PFSK-1 (cell line): ENCODE measurements at regions not wholly inside any gene's neighbourhood (a gene's known extent, or its start where the extent isn't known, plus 50 kb on each side); places are given as distances from the start of the nearest gene placed in this dataset.

Source experiments
- FOXP2 ChIP-seq: optimal IDR thresholded peaks from 2 replicates; pipeline ENCODE3; 2011; ENCODE audit warnings: borderline replicate concordance, control low read depth, inconsistent platforms; ENCODE audit not compliant: insufficient read depth; ENCODE audit errors: extremely low read length, extremely low read depth
- POLR2AphosphoS5 ChIP-seq: IDR thresholded peaks from 2 replicates; pipeline ENCODE4 v1.6.1; 2012; ENCODE audit warnings: low read depth, mild to moderate bottlenecking, control low read depth, low read length, moderate library complexity
- REST ChIP-seq, 2 experiments: IDR thresholded peaks; 2 replicates each; pipeline versions ENCODE4 v1.6.1 to v1.8.0; 2011 to 2012; ENCODE audit warnings: low read depth in 2 of 2, low read length in 2 of 2, control low read depth in 1 of 2, inconsistent platforms in 1 of 2, mild to moderate bottlenecking in 1 of 2, moderate library complexity in 1 of 2; ENCODE audit not compliant: insufficient read depth in 1 of 2
- SIN3A ChIP-seq: IDR thresholded peaks from 2 replicates; pipeline ENCODE4 v1.6.1; 2012; ENCODE audit warnings: mild to moderate bottlenecking, low read length, moderate library complexity, borderline replicate concordance; ENCODE audit not compliant: insufficient read depth
- TAF1 ChIP-seq: IDR thresholded peaks from 2 replicates; pipeline ENCODE4 v1.6.1; 2012; ENCODE audit warnings: low read length, control low read depth, borderline replicate concordance; ENCODE audit not compliant: insufficient read depth

- no peak for TF ChIP-seq POLR2AphosphoS5
- TF ChIP-seq REST (IDR thresholded peaks at IDR 0.05; ENCODE audit: insufficient read depth in 1 of 2, low read depth in 2 of 2, low read length in 2 of 2) = no peak
- TF ChIP-seq TAF1 = no peak
- TF ChIP-seq FOXP2 = no peak
- no peak for TF ChIP-seq SIN3A
Observed at GRCh38 chr19:28009696-28010095, 1203.3 kb downstream of the UQCRFS1 start.
